ENCODE measurements at regions not wholly inside any gene's neighbourhood (a gene's known extent, or its start where the extent isn't known, plus 50 kb on each side); places are given as distances from the start of the nearest gene placed in this dataset.

- no peak for FAIRE-seq
- TF ChIP-seq TAF1 (IDR thresholded peaks at IDR 0.05; ENCODE audit: borderline replicate concordance, low read depth, low read length) (no peak), POLR2AphosphoS5 (IDR thresholded peaks at IDR 0.05; ENCODE audit: low read depth, low read length) (no peak), POLR2A (IDR thresholded peaks at IDR 0.05; ENCODE audit: low read depth, low read length) (no peak)
Observed at GRCh38 chr4:81652069-81652478, 180.4 kb upstream of the RASGEF1B start.

GRCh38 chr4:81651243-81651899, 179.7 kb upstream of the RASGEF1B start:
- no peak for DNase-seq (ENCODE audit: insufficient read length)
- FAIRE-seq, result no peak
- no peak for TF ChIP-seq POLR2A (IDR thresholded peaks at IDR 0.05; ENCODE audit: low read depth, low read length)
- no peak for TF ChIP-seq TAF1 (IDR thresholded peaks at IDR 0.05; ENCODE audit: borderline replicate concordance, low read depth, low read length)

More at GRCh38 chr4:81652069-81652478, 180.4 kb upstream of the RASGEF1B start:
- no peak for DNase-seq (ENCODE audit: insufficient read length)

GRCh38 chr4:81650606-81651242, 179.0 kb upstream of the RASGEF1B start:
- TF ChIP-seq TAF1 (IDR thresholded peaks at IDR 0.05; ENCODE audit: borderline replicate concordance, low read depth, low read length), result no peak
- TF ChIP-seq POLR2A (IDR thresholded peaks at IDR 0.05; ENCODE audit: low read depth, low read length), result no peak
- no peak for TF ChIP-seq POLR2AphosphoS5 (IDR thresholded peaks at IDR 0.05; ENCODE audit: low read depth, low read length)
- DNase-seq (ENCODE audit: insufficient read length) (no peak), FAIRE-seq (no peak)

- no peak for TF ChIP-seq POLR2AphosphoS5 (IDR thresholded peaks at IDR 0.05; ENCODE audit: low read depth, low read length)
- no peak for TF ChIP-seq TAF1 (IDR thresholded peaks at IDR 0.05; ENCODE audit: borderline replicate concordance, low read depth, low read length)
- FAIRE-seq (peak; percentile 63), DNase-seq (ENCODE audit: insufficient read length) (no peak)
Observed at GRCh38 chr4:81648576-81649275, 177.0 kb upstream of the RASGEF1B start.

- DNase-seq (ENCODE audit: insufficient read length) (no peak), FAIRE-seq (no peak)
- TF ChIP-seq TAF1 (IDR thresholded peaks at IDR 0.05; ENCODE audit: borderline replicate concordance, low read depth, low read length), result no peak
- TF ChIP-seq POLR2AphosphoS5 (IDR thresholded peaks at IDR 0.05; ENCODE audit: low read depth, low read length), result no peak
- no peak for TF ChIP-seq POLR2A (IDR thresholded peaks at IDR 0.05; ENCODE audit: low read depth, low read length)
Observed at GRCh38 chr4:81647388-81647787, 175.7 kb upstream of the RASGEF1B start.

- DNase-seq (ENCODE audit: insufficient read length), result no peak
- FAIRE-seq, result no peak
- no peak for TF ChIP-seq POLR2A (IDR thresholded peaks at IDR 0.05; ENCODE audit: low read depth, low read length)
- no peak for TF ChIP-seq POLR2AphosphoS5 (IDR thresholded peaks at IDR 0.05; ENCODE audit: low read depth, low read length)
- no peak for TF ChIP-seq TAF1 (IDR thresholded peaks at IDR 0.05; ENCODE audit: borderline replicate concordance, low read depth, low read length)
Observed at GRCh38 chr4:81642543-81642942, 170.8 kb upstream of the RASGEF1B start.

- no peak for TF ChIP-seq POLR2AphosphoS5 (IDR thresholded peaks at IDR 0.05; ENCODE audit: low read depth, low read length)
- TF ChIP-seq TAF1 (IDR thresholded peaks at IDR 0.05; ENCODE audit: borderline replicate concordance, low read depth, low read length), result no peak
- no peak for TF ChIP-seq POLR2A (IDR thresholded peaks at IDR 0.05; ENCODE audit: low read depth, low read length)
- no peak for DNase-seq (ENCODE audit: insufficient read length)
- no peak for FAIRE-seq
Observed at GRCh38 chr4:81639248-81639647, 167.5 kb upstream of the RASGEF1B start.

GRCh38 chr4:81638698-81639097, 167.0 kb upstream of the RASGEF1B start:
- FAIRE-seq (no peak), DNase-seq (ENCODE audit: insufficient read length) (no peak)
- no peak for TF ChIP-seq POLR2AphosphoS5 (IDR thresholded peaks at IDR 0.05; ENCODE audit: low read depth, low read length)
- no peak for TF ChIP-seq TAF1 (IDR thresholded peaks at IDR 0.05; ENCODE audit: borderline replicate concordance, low read depth, low read length)
- no peak for TF ChIP-seq POLR2A (IDR thresholded peaks at IDR 0.05; ENCODE audit: low read depth, low read length)

- DNase-seq (ENCODE audit: insufficient read length), result no peak
- TF ChIP-seq TAF1 (IDR thresholded peaks at IDR 0.05; ENCODE audit: borderline replicate concordance, low read depth, low read length) (no peak), POLR2A (IDR thresholded peaks at IDR 0.05; ENCODE audit: low read depth, low read length) (no peak), POLR2AphosphoS5 (IDR thresholded peaks at IDR 0.05; ENCODE audit: low read depth, low read length) (no peak)
- peak; percentile 84 for FAIRE-seq
Observed at GRCh38 chr4:81635739-81636138, 164.0 kb upstream of the RASGEF1B start.

- DNase-seq (ENCODE audit: insufficient read length) (no peak), FAIRE-seq (peak; percentile 67)
- no peak for TF ChIP-seq POLR2A (IDR thresholded peaks at IDR 0.05; ENCODE audit: low read depth, low read length)
- no peak for TF ChIP-seq TAF1 (IDR thresholded peaks at IDR 0.05; ENCODE audit: borderline replicate concordance, low read depth, low read length)
- no peak for TF ChIP-seq POLR2AphosphoS5 (IDR thresholded peaks at IDR 0.05; ENCODE audit: low read depth, low read length)
Observed at GRCh38 chr4:81634766-81635549, 163.3 kb upstream of the RASGEF1B start.

GRCh38 chr4:81634165-81634564, 162.5 kb upstream of the RASGEF1B start:
- no peak for FAIRE-seq
- TF ChIP-seq POLR2AphosphoS5 (IDR thresholded peaks at IDR 0.05; ENCODE audit: low read depth, low read length) (no peak), POLR2A (IDR thresholded peaks at IDR 0.05; ENCODE audit: low read depth, low read length) (no peak), TAF1 (IDR thresholded peaks at IDR 0.05; ENCODE audit: borderline replicate concordance, low read depth, low read length) (no peak)
- DNase-seq (ENCODE audit: insufficient read length), result no peak
